ENCODE measurements at regions not wholly inside any gene's neighbourhood (a gene's known extent, or its start where the extent isn't known, plus 50 kb on each side); places are given as distances from the start of the nearest gene placed in this dataset.
"Not testable (repeated sequence)": the region's sequence is repeated elsewhere in the genome, so short reads cannot be mapped to it uniquely, and the experiment has no call there.

GRCh38 chr2:160583813-160584537 is 90.4 kb upstream of the RBMS1 start:
- DNase-seq (ENCODE audit: low read depth), result no peak

GRCh38 chr2:160584972-160585494 is 91.4 kb upstream of the RBMS1 start:
- DNase-seq (ENCODE audit: low read depth), result no peak

- DNase-seq (ENCODE audit: low read depth), result no peak
Measured at GRCh38 chr2:160590664-160591063, 97.1 kb upstream of the RBMS1 start.

DNA sequence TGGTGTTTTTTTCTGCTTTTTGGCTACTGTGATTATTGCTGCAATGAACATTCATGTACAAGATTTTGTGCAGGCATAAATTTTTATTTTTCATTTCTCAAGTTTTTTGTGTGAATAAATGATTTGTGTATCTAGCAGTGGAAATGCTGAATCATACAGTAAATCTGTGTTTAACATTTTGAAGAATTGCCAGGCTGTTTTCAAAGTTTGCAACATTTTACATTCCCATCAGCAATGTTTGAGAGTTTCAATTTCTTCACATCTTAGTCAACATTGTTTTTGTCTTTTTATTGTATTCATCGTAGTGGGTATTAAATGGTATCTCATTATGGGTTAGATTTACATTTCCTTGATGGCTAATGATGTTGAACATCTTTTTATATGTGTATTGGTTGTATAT is 98.8 kb upstream of the RBMS1 start:
- DNase-seq (ENCODE audit: low read depth), result peak; percentile 43

- no peak for DNase-seq (ENCODE audit: low read depth)
Measured at GRCh38 chr2:160592993-160593392, 99.4 kb upstream of the RBMS1 start.

- no peak for DNase-seq (ENCODE audit: low read depth)
Measured at GRCh38 chr2:160596441-160596840, 102.8 kb upstream of the RBMS1 start.

GRCh38 chr2:160600437-160600836 is 106.8 kb upstream of the RBMS1 start:
- not testable (repeated sequence) for DNase-seq (ENCODE audit: low read depth)

- DNase-seq (ENCODE audit: low read depth), result no peak
Measured at GRCh38 chr2:160602073-160602472, 108.5 kb upstream of the RBMS1 start.

DNA sequence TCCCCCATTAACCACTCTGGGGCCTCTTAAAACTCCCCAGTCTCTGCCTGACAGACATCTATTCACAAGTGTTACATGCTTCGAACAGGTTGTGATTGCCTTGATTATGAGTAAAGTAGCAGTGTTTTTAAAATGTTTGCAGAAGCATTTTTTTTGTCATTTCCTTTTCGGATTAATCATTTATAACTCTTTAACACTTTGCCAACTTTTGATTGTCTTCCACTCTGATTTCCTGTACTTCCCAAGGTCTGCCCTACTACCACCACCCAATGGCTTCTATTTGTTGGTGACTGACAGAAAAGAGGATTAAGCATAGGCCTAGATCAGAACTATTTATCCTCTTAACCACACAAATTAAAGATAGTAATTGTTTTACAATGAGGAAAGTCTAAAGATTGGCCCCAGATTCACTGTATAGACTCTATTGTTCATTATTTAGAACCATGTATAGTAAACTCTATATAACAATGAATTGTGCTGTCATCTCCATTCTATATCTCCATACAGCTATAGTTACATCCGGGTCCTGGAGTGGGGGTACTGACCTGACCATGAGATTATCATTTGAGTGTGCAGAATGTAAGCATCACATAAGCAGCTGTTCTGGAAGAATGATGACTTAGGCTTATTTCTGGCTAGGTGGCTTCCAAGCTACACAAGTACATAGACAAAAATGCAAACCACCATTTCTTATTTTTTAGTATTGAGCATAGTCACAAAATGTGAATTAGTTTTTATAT is 110.3 kb upstream of the RBMS1 start:
- DNase-seq (ENCODE audit: low read depth), result no peak

DNA sequence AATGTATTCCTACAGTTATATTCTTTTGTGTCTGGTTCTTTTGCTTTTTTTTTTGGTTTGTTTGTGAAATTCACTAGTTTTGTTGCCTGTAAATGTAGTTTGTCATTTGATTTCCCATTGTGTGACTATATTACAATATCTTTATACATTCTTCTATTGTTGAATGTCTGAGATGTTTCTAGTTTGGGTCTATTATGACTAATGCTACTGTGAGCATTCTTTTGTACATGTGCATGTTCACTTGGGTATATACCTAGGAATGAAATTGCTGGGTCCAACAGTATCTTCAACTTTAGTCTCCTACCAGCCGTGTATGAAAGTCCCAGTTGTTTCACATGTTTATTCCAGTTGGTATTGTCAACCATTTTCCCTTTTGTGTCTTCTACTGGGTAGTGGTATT is 112.7 kb upstream of the RBMS1 start:
- peak; percentile 26 for DNase-seq (ENCODE audit: low read depth)

GRCh38 chr2:160608599-160608998 is 115.0 kb upstream of the RBMS1 start:
- DNase-seq (ENCODE audit: low read depth), result no peak

- no peak for DNase-seq (ENCODE audit: low read depth)
Measured at GRCh38 chr2:160609346-160609745, 115.7 kb upstream of the RBMS1 start.

DNA sequence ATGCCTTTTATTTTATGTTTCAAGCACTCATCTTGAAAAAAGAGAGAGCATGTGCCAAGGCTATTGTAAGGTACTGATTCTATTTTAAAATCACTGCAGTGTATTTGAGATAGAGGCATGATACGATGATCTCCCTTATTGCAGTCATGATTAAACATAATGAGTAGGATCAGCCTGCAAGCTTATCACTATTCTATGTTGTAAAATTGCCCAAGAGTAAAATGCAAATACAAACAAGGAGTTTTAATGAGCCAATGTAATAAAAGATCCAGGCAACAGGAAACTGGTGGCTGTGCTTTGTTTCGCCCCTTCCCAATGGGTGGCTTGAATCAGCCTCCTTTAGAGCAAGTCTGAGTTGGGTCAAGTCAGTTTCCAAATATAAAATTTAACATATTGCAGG is 116.4 kb upstream of the RBMS1 start:
- no peak for DNase-seq (ENCODE audit: low read depth)

DNA sequence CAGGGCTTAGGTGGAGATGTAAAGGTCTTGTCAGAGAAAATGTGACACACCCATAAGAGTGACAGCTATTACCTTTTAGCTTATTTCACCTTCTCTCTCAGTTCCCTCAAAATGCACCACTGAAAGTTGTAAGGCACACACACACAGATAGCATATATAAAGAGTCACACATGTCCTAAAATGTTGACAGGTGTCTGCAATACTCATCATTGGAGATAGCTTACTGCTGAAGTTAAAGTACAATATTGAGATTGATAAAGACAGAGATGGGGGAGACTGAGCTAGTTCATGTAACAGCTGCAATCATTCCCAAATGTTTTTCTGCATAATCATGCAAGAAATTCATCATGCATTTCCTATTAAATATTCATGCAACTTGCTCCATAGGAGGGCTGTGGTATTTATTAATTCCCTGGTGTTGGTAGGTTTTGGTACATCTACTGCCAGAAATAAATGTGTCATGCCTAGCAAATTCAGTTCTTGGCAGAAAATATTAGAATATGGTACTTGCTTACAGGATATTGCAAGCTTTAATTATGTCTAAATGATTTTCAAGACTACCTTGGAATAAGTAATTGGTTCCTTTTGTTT is 118.8 kb upstream of the RBMS1 start:
- peak; percentile 27 for DNase-seq (ENCODE audit: low read depth)

- peak; percentile 88 for DNase-seq (ENCODE audit: low read depth)
Measured at GRCh38 chr2:160613466-160614153, 120.0 kb upstream of the RBMS1 start.

GRCh38 chr2:160614391-160614790 is 120.8 kb upstream of the RBMS1 start:
- peak; percentile 33 for DNase-seq (ENCODE audit: low read depth)

- DNase-seq (ENCODE audit: low read depth), result no peak
Measured at GRCh38 chr2:160615706-160616105, 122.1 kb upstream of the RBMS1 start.

- no peak for DNase-seq (ENCODE audit: low read depth)
Measured at GRCh38 chr2:160616149-160616548, 122.5 kb upstream of the RBMS1 start.

DNA sequence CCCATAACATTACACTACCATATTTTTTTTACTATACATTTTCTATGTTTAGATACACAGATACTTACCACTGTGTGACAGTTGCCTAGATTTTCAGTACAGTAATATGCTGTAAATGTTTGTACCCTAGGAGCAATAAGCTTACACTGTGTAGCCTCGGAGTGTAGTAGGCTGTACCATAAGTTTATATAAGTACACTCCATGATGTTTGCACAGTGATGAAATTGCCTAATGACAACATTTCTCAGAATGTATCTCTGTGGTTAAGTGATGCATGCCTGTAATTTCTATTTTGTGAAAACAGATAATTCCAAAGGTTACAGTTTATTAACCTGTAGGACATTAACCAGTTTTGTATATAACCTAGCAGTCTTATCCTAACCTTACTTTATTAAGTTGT is 128.1 kb upstream of the RBMS1 start:
- DNase-seq (ENCODE audit: low read depth), result peak; percentile 79

DNA sequence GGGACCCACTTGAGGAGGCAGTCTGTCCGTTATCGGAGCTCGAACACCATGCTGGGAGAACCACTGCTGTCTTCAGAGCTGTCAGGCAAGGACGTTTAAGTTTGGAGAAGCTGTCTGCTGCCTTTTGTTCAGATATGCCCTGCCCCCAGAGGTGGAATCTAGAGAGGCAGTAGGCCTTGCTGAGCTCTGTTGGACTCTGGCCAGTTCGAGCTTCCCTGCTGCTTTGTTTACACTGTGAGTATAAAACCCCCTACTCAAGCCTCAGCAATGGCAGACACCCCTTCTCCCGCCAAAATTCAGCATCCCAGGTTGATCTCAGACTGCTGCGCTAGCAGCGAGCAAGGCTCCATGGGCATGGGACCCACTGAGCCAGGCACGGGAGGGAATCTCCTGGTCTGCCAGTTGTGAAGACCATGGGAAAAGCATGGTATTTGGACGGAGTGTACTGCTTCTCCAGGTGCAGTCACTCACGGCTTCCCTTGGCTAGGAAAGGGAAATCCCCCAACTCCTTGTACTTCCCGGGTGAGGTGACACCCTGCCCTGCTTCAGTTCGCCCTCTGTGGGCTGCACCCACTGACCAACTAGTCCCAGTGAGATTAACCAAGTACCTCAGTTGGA is 134.5 kb upstream of the RBMS1 start:
- DNase-seq (ENCODE audit: low read depth), result not testable (repeated sequence)

DNA sequence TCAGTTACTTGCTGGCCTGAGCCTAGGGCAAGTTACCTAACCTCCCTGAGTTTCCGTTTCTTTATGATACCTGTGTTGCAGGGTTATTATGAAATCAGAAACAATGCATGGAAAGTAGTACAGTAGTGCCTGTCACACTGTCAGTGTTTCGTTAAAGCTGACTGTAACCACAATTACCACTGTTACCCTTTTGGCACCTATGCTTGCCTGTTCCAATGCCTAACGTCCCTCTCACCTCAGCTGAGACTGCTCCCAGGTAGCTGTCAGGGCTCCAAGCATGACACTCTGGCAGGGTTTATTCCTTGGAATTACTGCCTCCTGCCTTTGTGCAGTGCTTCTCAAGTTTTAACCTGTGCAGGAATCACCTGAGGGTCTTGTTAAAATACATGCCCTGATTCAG is 135.2 kb upstream of the RBMS1 start:
- no peak for DNase-seq (ENCODE audit: low read depth)

All from iris pigment epithelial cell (primary cell).